ENCODE measurements at regions not wholly inside any gene's neighbourhood (a gene's known extent, or its start where the extent isn't known, plus 50 kb on each side); places are given as distances from the start of the nearest gene placed in this dataset.

- no peak for DNase-seq (ENCODE audit: low spot score)
These were observed 98.1 kb upstream of the YPEL5 start for GRCh38 chr2:30048636-30049175.

GRCh38 chr2:30055548-30055947 lies 91.3 kb upstream of the YPEL5 start:
- no peak for DNase-seq (ENCODE audit: low spot score)

GRCh38 chr2:30060562-30060961 lies 86.2 kb upstream of the YPEL5 start:
- no peak for DNase-seq (ENCODE audit: low spot score)

- DNase-seq (ENCODE audit: low spot score): no peak
These were observed 78.7 kb upstream of the YPEL5 start for GRCh38 chr2:30068067-30068466.

- peak; percentile 79 for DNase-seq (ENCODE audit: low spot score)
These were observed 74.5 kb upstream of the YPEL5 start for GRCh38 chr2:30072250-30072842.

- DNase-seq (ENCODE audit: low spot score): no peak
These were observed 73.3 kb upstream of the YPEL5 start for GRCh38 chr2:30073523-30073922.

GRCh38 chr2:30074023-30074422 lies 72.8 kb upstream of the YPEL5 start:
- DNase-seq (ENCODE audit: low spot score): no peak

GRCh38 chr2:30078521-30078920 lies 68.3 kb upstream of the YPEL5 start:
- DNase-seq (ENCODE audit: low spot score): peak; percentile 13

- no peak for DNase-seq (ENCODE audit: low spot score)
These were observed 61.9 kb upstream of the YPEL5 start for GRCh38 chr2:30084915-30085314.

GRCh38 chr2:30089171-30089570 lies 57.6 kb upstream of the YPEL5 start:
- no peak for DNase-seq (ENCODE audit: low spot score)

- DNase-seq (ENCODE audit: low spot score): peak; percentile 55
These were observed 51.4 kb upstream of the YPEL5 start for GRCh38 chr2:30095402-30095801.

GRCh38 chr2:30096451-30096850 lies 50.4 kb upstream of the YPEL5 start:
- DNase-seq (ENCODE audit: low spot score): no peak
